ENCODE measurements at regions not wholly inside any gene's neighbourhood (a gene's known extent, or its start where the extent isn't known, plus 50 kb on each side); places are given as distances from the start of the nearest gene placed in this dataset.

DNA sequence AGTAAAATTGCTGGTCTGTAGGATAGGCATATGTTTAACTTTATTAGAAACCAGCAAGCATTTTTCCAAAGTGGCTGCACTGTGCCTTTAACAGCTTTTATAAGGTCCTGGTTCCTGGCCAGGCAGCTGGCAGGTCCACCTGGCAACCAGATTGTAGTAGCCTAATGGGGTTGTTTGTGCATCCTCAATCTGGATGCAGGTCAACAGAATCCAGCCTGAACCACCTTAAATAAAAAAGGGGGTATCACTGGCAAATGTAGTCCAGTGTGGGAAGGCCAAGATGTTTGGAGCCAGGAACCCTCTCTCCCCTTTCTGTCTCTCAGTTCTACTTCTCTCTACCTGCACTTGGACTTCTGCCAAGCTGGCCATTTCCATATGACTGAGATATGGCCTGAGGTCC, 200.3 kb downstream of the ZNF621 start:
- H3K9ac ChIP-seq (ENCODE audit: control insufficient read depth, extremely low read depth, insufficient read depth, low read length) = no peak overlapping the region
- dilution Hi-C loops (cut with MboI; ENCODE audit: extremely low pct_ligation_motif_present, low sequenced_read_pairs) = no loop called here
- FAIRE-seq (no peak), DNase-seq (ENCODE audit: low read depth, low spot score) (no peak)
- H4K20me1 ChIP-seq (ENCODE audit: control insufficient read depth, extremely low read depth, insufficient read depth, low read length) = no peaks in the 10 kb centered on the region
- H3K27ac ChIP-seq (ENCODE audit: control insufficient read depth, insufficient read depth, low read length) = no peak overlapping the region
- H3K9me3 ChIP-seq (ENCODE audit: control insufficient read depth, low read depth, low read length) = no peaks in the 10 kb centered on the region
- H3K79me2 ChIP-seq (ENCODE audit: control insufficient read depth, insufficient read depth, low read length) = no peaks in the 10 kb centered on the region
- TF ChIP-seq, protein P1, sequence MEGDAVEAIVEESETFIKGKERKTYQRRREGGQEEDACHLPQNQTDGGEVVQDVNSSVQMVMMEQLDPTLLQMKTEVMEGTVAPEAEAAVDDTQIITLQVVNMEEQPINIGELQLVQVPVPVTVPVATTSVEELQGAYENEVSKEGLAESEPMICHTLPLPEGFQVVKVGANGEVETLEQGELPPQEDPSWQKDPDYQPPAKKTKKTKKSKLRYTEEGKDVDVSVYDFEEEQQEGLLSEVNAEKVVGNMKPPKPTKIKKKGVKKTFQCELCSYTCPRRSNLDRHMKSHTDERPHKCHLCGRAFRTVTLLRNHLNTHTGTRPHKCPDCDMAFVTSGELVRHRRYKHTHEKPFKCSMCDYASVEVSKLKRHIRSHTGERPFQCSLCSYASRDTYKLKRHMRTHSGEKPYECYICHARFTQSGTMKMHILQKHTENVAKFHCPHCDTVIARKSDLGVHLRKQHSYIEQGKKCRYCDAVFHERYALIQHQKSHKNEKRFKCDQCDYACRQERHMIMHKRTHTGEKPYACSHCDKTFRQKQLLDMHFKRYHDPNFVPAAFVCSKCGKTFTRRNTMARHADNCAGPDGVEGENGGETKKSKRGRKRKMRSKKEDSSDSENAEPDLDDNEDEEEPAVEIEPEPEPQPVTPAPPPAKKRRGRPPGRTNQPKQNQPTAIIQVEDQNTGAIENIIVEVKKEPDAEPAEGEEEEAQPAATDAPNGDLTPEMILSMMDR (optimal IDR thresholded peaks at IDR 0.05 in 1 of 3, IDR thresholded peaks at IDR 0.05 in 1 of 3, conservative IDR thresholded peaks at IDR 0.05 in 1 of 3; ENCODE audit: extremely low read depth in 1 of 3, insufficient read depth in 2 of 3, low read length in 3 of 3) = no peak
- no peak for TF ChIP-seq EZH2 (IDR thresholded peaks at IDR 0.05; ENCODE audit: low read length)
- no peaks in the 10 kb centered on the region for H3K4me1 ChIP-seq (ENCODE audit: control insufficient read depth, extremely low read depth, insufficient read depth, low read length)
- no peak overlapping the region for H3K4me3 ChIP-seq (ENCODE audit: control insufficient read depth in 2 of 3, extremely low read depth in 1 of 3, insufficient read depth in 2 of 3, low read depth in 1 of 3, low read length in 3 of 3)
- H2AFZ ChIP-seq (ENCODE audit: control insufficient read depth, low read length) = no peak overlapping the region
- H3K27me3 ChIP-seq (ENCODE audit: control insufficient read depth, extremely low read depth, insufficient read depth, low read length) = no peaks in the 10 kb centered on the region
- H3K4me2 ChIP-seq (ENCODE audit: control insufficient read depth, extremely low read depth, insufficient read depth, low read depth, low read length) = no peak overlapping the region
- no peaks in the 10 kb centered on the region for H3K36me3 ChIP-seq (ENCODE audit: control insufficient read depth in 2 of 2, extremely low read depth in 1 of 2, insufficient read depth in 2 of 2, low read length in 2 of 2)
- no peaks in the 10 kb centered on the region for H3K9me1 ChIP-seq (ENCODE audit: control insufficient read depth, extremely low read depth, insufficient read depth, low read length)

DNA sequence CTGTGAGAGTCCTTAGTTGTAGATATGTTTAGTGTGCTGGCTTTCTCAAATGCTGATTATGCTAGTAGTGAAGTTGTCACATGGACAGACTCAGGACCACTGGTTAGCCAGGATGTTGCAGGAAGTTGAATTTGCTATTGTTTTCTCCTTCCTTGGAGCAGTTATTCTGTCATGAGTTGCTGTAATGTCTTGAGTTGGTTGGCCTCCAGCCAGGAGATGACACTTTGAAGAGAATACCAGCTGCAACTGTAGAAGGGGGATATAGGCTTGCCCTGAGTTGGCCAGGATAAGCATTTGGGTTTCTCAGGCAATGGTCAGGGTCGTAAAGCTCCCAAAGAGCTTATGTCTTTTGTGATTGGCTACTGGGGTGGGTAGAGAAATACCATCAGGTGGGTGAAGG, 206.7 kb downstream of the ZNF621 start:
- no peak for FAIRE-seq
- H2AFZ ChIP-seq (ENCODE audit: control insufficient read depth, low read length) = no peak overlapping the region
- dilution Hi-C loops (cut with MboI; ENCODE audit: extremely low pct_ligation_motif_present, low sequenced_read_pairs) = no loop called here

More for the DNA sequence above, 206.7 kb downstream of the ZNF621 start:
- H3K27me3 ChIP-seq (ENCODE audit: control insufficient read depth, extremely low read depth, insufficient read depth, low read length) = no peaks in the 10 kb centered on the region
- H3K27ac ChIP-seq (ENCODE audit: control insufficient read depth, insufficient read depth, low read length) = no peak overlapping the region
- DNase-seq (ENCODE audit: low read depth, low spot score) = no peak
- no peak overlapping the region for H3K4me3 ChIP-seq (ENCODE audit: control insufficient read depth in 2 of 3, extremely low read depth in 1 of 3, insufficient read depth in 2 of 3, low read depth in 1 of 3, low read length in 3 of 3)
- H3K4me1 ChIP-seq (ENCODE audit: control insufficient read depth, extremely low read depth, insufficient read depth, low read length) = no peaks in the 10 kb centered on the region
- H3K9ac ChIP-seq (ENCODE audit: control insufficient read depth, extremely low read depth, insufficient read depth, low read length) = no peak overlapping the region
- no peaks in the 10 kb centered on the region for H4K20me1 ChIP-seq (ENCODE audit: control insufficient read depth, extremely low read depth, insufficient read depth, low read length)
- no peaks in the 10 kb centered on the region for H3K36me3 ChIP-seq (ENCODE audit: control insufficient read depth in 2 of 2, extremely low read depth in 1 of 2, insufficient read depth in 2 of 2, low read length in 2 of 2)
- H3K9me3 ChIP-seq (ENCODE audit: control insufficient read depth, low read depth, low read length) = no peaks in the 10 kb centered on the region
- TF ChIP-seq, protein P1 (optimal IDR thresholded peaks at IDR 0.05 in 1 of 3, IDR thresholded peaks at IDR 0.05 in 1 of 3, conservative IDR thresholded peaks at IDR 0.05 in 1 of 3; ENCODE audit: extremely low read depth in 1 of 3, insufficient read depth in 2 of 3, low read length in 3 of 3) = no peak
- TF ChIP-seq EZH2 (IDR thresholded peaks at IDR 0.05; ENCODE audit: low read length) = no peak
- H3K9me1 ChIP-seq (ENCODE audit: control insufficient read depth, extremely low read depth, insufficient read depth, low read length) = no peaks in the 10 kb centered on the region
- no peaks in the 10 kb centered on the region for H3K79me2 ChIP-seq (ENCODE audit: control insufficient read depth, insufficient read depth, low read length)
- no peak overlapping the region for H3K4me2 ChIP-seq (ENCODE audit: control insufficient read depth, extremely low read depth, insufficient read depth, low read depth, low read length)

Measured in keratinocyte (primary cell).